ENCODE measurements at regions not wholly inside any gene's neighbourhood (a gene's known extent, or its start where the extent isn't known, plus 50 kb on each side); places are given as distances from the start of the nearest gene placed in this dataset.

DNA sequence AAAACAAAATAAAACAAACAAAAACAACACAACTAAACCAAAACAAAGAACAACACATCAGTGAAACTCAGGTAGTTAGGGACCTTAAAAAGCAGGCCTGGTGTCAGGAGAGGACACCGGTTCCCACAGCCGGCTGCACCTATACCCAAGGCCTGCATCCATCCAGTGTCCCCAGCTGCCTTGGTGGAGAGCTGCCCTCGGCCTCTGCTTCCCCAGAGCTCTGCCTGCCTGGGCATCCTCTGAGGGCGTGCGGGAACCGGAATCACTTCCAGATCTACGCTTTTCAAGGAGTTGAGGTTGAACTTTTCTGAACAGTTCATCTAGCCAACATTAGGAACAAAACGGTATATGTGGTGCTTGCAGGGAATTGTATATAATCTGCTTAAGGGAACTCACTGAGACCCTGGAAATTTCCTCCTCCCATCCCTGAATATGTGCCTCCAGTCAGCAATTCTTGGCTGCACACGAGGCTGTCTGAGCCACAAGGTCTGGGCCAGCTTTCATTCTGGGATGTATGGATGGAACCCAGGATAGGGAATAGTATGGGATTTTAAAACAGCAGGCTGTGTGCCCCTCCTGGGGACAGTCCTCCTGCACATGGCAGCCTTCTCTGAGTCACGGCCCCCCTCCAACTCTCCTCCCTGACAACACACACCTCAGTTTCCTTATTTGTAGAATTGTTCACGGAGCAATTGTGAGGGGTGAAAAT is 319.0 kb upstream of the RTL1 start:
- Histone ChIP-seq H3K36me3 (no peaks in the 10 kb centered on the region), H3K4me1 (ENCODE audit: control insufficient read depth in 1 of 2, insufficient read depth in 1 of 2, low read depth in 1 of 2, low read length in 1 of 2) (no peaks in the 10 kb centered on the region), H3K9me3 (no peaks in the 10 kb centered on the region), H3K27ac (no peak overlapping the region), H3K4me3 (ENCODE audit: low read depth in 1 of 2, low read length in 1 of 2) (no peak overlapping the region), H3K27me3 (no peaks in the 10 kb centered on the region)
- TF ChIP-seq, protein P1, sequence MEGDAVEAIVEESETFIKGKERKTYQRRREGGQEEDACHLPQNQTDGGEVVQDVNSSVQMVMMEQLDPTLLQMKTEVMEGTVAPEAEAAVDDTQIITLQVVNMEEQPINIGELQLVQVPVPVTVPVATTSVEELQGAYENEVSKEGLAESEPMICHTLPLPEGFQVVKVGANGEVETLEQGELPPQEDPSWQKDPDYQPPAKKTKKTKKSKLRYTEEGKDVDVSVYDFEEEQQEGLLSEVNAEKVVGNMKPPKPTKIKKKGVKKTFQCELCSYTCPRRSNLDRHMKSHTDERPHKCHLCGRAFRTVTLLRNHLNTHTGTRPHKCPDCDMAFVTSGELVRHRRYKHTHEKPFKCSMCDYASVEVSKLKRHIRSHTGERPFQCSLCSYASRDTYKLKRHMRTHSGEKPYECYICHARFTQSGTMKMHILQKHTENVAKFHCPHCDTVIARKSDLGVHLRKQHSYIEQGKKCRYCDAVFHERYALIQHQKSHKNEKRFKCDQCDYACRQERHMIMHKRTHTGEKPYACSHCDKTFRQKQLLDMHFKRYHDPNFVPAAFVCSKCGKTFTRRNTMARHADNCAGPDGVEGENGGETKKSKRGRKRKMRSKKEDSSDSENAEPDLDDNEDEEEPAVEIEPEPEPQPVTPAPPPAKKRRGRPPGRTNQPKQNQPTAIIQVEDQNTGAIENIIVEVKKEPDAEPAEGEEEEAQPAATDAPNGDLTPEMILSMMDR (IDR thresholded peaks at IDR 0.05), result no peak

DNA sequence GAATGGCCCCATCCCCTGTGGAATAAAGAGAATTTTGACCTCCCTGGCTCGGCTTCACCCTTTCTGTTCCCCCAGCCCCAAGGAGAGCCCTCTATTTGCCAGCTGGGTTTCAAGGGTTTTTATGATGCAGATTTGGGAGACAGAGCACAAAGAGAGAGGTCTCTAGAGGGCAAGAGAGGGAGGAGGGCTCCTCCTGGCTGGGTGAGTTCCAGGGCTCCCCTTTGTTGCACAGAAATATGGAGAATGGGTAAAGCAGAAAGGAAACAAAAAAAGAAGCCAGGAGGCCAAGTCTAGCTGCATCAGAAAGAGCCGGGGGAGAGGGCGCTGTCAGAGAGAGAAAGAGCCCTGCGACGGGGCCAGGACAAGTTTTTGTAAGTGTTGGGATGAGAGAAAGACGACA is 319.6 kb upstream of the RTL1 start:
- no peak overlapping the region for H3K4me3 ChIP-seq (ENCODE audit: low read depth in 1 of 2, low read length in 1 of 2)
- H3K4me1 ChIP-seq (ENCODE audit: control insufficient read depth in 1 of 2, insufficient read depth in 1 of 2, low read depth in 1 of 2, low read length in 1 of 2), result no peaks in the 10 kb centered on the region
- TF ChIP-seq, protein P1 (IDR thresholded peaks at IDR 0.05), result no peak
- no peak overlapping the region for H3K27ac ChIP-seq
- no peaks in the 10 kb centered on the region for H3K27me3 ChIP-seq
- H3K9me3 ChIP-seq, result no peaks in the 10 kb centered on the region
- no peaks in the 10 kb centered on the region for H3K36me3 ChIP-seq

- Histone ChIP-seq H3K27ac (no peak overlapping the region), H3K4me1 (ENCODE audit: control insufficient read depth in 1 of 2, insufficient read depth in 1 of 2, low read depth in 1 of 2, low read length in 1 of 2) (no peaks in the 10 kb centered on the region), H3K4me3 (ENCODE audit: low read depth in 1 of 2, low read length in 1 of 2) (no peak overlapping the region), H3K27me3 (no peaks in the 10 kb centered on the region), H3K36me3 (no peaks in the 10 kb centered on the region), H3K9me3 (no peaks in the 10 kb centered on the region)
- TF ChIP-seq, protein P1 (IDR thresholded peaks at IDR 0.05), result no peak
Measured at GRCh38 chr14:101223561-101224162, 320.1 kb upstream of the RTL1 start.

DNA sequence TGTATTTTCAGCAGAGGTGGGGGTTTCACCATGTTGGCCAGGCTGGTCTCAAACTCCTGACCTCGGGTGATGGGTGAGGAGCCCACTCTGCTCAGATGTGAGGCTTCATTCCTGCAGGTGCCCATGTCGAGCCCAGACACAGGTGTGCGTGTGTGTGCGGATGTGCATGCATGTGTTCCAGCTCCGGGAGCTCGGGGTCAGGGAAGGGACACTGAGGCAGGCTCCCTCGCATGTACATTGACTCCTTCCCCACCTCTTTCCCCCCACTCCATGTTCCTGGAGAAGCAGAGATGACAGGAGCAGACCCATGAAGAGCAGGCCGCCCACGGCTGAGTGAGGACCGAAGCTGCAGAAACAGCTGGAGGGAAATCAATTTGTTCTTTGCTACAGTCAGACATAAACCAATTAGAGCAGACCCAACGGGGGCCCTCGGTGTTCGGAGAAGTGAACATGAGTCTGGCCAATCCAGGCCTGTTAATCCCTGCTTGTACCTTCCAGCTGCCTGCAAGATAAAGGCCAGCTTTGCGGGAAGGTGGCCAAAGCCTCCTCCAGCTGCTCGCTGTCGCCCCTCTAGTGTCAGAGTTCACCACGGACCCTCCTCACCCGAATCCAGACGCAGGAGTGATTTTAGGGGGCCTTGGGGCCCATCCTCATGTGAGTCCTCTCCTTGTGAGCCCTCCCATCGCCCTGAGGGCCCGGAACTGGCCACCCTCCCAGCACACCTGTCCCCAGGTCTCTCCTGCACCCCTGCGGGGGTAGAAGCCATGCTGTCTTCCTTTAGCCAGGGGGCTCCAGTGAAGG is 321.0 kb upstream of the RTL1 start:
- TF ChIP-seq, protein P1 (IDR thresholded peaks at IDR 0.05), result no peak
- Histone ChIP-seq H3K27ac (no peak overlapping the region), H3K36me3 (no peaks in the 10 kb centered on the region), H3K4me1 (ENCODE audit: control insufficient read depth in 1 of 2, insufficient read depth in 1 of 2, low read depth in 1 of 2, low read length in 1 of 2) (no peaks in the 10 kb centered on the region), H3K4me3 (ENCODE audit: low read depth in 1 of 2, low read length in 1 of 2) (no peak overlapping the region), H3K9me3 (no peaks in the 10 kb centered on the region), H3K27me3 (no peaks in the 10 kb centered on the region)

- no peaks in the 10 kb centered on the region for H3K9me3 ChIP-seq
- no peak overlapping the region for H3K27ac ChIP-seq
- H3K27me3 ChIP-seq, result no peaks in the 10 kb centered on the region
- no peak overlapping the region for H3K4me3 ChIP-seq (ENCODE audit: low read depth in 1 of 2, low read length in 1 of 2)
- H3K36me3 ChIP-seq, result no peaks in the 10 kb centered on the region
- H3K4me1 ChIP-seq (ENCODE audit: control insufficient read depth in 1 of 2, insufficient read depth in 1 of 2, low read depth in 1 of 2, low read length in 1 of 2), result no peaks in the 10 kb centered on the region
- TF ChIP-seq, protein P1 (IDR thresholded peaks at IDR 0.05), result no peak
Measured at GRCh38 chr14:101225157-101226152, 321.9 kb upstream of the RTL1 start.
